SKM-1 (cell line): ENCODE measurements at regions not wholly inside any gene's neighbourhood (a gene's known extent, or its start where the extent isn't known, plus 50 kb on each side); places are given as distances from the start of the nearest gene placed in this dataset.
"Not testable (repeated sequence)": the region's sequence is repeated elsewhere in the genome, so short reads cannot be mapped to it uniquely, and the experiment has no call there.

Experiments
- DNase-seq: peaks from one replicate; lab custom pipeline; 2025; ENCODE audit not compliant: unreplicated experiment; lab: John Stamatoyannopoulos, UW

GRCh38 chr22:48825802-48826520 is 1001.7 kb downstream of the BRD1 start:
- DNase-seq: no peak

DNA sequence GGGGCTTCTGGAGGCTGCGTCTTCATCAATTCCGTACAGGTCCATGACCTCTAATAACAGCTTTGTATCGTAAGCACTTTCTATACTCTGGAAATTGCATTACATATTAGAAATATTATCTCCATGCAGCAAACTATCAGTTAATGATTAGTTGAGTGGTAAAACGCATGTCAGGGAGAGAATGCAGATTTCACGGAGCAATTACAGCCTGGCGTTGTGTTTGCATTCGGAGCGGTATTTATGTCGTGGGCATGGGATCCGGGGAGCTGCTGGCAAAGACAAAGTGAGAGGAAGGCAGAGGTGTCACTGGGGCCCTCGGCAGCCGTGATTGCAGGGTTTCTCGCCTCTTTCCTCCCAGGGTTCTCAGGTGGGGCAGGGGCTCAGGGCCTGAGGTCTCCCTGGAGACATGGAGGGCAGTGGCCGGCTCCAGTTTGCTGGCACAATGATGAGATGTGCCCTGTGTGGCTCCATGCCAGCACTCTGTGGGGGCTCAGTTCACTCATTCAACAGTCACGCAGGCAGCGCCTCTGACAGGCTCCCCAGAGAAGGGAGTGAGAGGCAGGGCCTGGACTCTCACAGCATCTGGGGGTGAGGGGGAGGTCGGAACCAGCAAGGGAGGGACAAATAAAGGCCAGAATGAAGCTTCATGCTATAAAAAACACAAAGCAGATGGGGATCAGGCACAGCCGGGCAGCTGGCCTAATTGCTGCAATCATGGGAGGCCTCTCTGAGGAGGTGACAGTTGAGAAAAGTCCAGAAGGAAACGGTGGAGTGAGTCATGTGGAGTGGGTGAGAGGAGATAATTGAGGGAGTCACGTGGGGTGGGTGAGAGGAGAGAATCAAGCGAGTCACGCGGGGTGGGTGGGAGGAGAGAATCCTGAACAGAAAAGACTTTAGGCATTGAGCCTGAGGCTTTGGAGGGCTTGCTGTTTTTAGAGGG is 1002.7 kb downstream of the BRD1 start:
- no peak for DNase-seq

GRCh38 chr22:48823941-48824340 is 1003.7 kb downstream of the BRD1 start:
- no peak for DNase-seq

GRCh38 chr22:48822278-48823233 is 1005.1 kb downstream of the BRD1 start:
- no peak for DNase-seq

DNA sequence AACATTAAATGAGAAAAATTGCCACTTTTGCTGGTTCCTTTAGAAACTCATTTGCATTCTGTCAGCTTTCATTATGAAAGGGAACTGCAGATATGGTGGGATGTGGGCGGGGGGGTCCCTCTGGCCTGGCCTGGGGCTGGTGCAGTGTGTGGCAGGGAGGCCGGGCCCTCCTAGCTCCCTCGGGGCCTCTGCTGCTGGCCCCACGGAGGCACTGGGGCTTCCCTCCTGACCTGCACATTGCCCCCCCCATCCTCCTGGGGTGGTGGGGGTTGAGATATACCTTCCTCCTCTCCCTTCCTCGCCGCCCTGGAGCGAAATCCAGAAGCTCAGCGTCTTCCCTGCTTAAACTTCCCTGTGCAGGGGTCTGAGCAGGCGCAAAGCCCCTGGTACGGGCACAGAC is 1005.9 kb downstream of the BRD1 start:
- no peak for DNase-seq

DNA sequence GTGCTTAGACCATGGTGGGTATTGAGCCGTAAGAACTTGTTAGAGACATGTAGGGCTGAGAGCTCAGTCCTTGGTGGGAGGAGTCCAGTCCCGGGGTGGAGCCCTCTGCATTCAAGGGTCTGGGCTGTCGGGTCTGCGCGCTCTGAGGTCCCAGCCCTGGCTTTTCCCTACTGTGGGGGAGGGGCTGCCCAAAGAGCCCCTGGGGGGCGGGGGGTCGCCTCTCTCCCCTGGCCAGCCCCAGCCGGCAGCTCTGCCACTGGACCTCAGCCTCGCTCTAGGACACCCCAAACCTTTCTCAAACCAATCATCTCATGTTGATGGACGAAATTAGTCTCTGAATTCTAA is 1006.4 kb downstream of the BRD1 start:
- no peak for DNase-seq

DNA sequence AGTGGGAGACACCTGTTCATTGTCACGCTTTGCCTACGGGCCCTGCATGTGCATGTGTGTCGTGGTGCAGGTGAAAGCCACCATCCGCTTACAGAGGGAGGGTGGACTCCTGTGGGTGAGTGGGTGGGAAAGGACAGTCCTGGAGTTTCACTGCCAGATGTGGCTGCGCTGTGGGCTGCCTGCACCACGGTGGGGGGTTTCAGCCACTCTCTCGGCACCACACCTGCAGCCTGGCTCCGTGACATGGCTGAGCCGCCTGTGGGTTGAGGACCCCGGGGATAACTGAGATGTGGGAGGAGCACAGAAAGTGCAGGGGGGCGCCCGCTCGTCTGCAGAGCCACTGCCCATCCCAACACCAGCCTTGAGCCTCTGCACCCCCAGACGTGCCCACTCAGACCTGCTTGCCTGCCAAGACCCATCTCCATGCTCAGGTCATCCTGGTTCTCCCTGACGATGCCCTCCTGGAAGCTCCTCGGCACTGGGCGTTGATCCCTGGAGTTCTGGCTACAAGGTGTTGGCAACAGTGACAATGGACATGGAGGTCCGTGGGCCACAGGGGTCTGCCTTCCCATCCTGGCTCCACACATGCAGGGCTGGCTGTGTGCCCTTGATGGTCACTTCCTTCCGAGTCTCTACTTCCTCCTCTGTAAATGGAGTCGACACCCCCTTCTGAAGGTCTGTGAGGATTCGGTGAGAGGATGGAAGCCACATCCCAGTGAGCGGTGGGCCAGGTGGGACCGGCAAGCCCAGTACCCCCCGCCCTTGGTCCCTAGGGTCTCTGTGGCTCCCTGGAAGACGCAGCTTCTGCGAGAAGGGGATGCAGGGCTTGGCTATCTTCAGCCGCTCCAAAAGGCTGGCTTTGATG is 1007.0 kb downstream of the BRD1 start:
- DNase-seq: no peak

DNA sequence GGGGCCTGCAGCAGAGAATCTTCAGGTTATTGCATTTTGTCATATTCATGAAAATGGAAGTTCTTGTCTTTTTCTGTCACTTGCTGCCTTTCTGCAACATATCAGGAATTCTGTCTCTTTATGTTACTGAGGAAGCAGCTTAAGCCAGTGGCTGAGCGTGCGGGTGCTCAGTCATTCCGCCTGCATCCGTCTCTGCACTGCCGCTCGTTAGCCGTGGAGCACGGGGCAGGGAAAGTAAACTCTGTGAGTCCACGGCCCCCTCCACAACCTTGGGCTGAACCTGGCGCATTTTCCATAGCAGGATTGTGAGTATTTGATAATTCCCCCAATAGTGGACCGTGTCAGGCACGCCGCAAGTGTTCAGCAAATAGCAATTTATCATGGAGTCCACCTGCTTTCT is 1007.7 kb downstream of the BRD1 start:
- DNase-seq: no peak

DNA sequence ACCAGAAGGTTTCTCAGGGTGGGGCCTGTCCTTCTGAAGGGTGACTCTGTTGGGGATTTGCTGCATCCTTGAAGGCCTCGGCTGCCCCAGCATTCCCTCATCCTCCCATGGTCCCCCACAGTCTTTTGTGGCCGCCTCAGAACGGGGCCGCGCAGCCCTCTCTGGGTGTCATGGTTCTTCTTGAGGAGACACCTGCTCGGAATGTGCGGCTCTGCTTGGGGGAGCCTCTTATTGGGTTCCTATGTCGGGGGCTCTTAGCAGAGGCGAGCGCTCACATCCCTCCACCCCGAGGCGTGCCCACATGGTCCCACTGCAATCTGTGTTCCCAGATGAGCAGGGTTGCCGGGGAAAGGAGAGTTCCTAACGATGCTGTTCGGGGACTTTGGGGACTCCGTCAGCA is 1008.4 kb downstream of the BRD1 start:
- DNase-seq: no peak

DNA sequence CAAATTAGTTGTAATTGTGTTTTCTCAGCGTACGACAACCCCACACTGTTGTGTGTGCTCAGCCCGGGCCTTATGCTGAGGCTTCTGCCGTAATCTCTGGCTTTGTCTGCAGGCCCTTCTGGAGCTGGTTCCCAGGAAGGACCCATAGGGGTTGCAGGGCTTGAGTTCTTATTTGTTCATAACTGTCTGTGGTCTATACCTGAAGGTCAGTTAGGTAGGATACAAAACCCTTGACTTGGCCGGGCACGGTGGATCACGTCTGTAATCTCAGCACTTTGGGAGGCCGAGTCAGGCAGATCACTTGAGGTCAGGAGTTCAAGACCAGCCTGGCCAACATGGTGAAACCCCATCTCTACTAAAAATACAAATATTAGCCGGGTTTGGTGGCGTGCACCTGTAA is 1010.2 kb downstream of the BRD1 start:
- not testable (repeated sequence) for DNase-seq

- DNase-seq: no peak
Measured at GRCh38 chr22:48811885-48812284, 1015.8 kb downstream of the BRD1 start.

- no peak for DNase-seq
Measured at GRCh38 chr22:48808038-48808960, 1019.4 kb downstream of the BRD1 start.

DNA sequence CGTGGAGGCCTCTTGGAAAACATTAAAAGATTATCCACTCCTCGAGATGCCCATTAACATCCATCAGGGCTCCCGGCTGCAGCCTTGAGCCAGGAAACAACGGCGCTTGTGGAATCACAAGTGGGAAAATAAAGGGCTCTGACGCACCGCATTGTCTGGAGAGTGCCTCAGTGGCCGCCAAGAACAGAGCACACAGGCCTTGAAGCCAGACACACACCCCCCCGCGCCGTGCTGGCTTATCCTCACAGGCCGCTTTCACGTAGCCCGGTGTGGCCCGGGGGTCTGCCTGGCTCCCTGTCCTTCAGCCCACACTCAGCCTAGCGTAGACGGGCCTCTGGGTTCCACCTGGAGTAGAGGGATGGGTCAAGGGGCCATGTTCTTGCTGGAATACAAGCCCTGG is 1020.5 kb downstream of the BRD1 start:
- DNase-seq: no peak

DNA sequence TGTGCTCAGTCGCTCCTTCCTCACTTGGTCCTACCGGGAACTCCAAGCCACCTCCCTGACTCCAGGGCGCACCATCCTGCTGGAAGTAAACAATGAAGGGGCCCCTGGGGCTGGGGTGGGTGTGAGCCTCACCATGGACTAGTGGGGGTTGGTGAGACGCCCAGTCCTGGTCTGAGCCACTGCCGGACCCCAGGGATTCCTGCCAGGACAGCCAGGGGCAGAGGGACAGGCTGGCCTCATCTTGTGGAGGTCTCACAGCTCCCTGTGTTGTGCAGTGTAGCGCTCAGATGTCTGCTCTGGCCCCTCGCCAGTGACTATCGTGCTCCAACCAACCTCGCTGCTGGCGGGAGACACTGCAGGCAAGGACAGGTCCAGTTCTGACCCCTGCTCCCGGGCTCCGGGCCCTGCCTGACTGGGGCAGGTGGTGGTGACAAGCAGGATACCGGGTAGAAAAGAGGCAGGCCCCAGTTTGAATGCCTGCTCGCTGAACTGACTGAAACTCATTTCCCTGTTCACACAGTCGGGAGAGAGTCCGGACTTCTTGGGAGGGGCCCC is 1021.4 kb downstream of the BRD1 start:
- DNase-seq: no peak

DNA sequence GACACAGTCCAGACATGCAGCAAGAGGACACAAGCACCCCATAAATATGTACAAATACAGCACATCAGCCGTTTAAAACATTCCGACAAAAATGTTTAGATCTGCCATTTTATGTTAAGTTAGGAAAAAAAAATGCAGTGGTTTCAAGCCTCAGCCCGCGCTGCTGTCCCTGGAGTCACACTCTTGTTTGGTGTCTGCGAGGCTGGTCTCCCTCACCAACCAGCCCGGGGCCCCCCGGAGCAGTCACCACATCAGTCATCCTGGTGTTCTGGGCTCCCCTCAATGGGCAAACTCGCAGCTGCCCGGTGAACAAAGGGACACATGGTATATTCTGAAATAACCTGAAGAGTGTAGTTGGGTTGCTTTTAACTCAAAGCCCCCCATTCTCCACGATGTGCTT is 1022.2 kb downstream of the BRD1 start:
- no peak for DNase-seq

DNA sequence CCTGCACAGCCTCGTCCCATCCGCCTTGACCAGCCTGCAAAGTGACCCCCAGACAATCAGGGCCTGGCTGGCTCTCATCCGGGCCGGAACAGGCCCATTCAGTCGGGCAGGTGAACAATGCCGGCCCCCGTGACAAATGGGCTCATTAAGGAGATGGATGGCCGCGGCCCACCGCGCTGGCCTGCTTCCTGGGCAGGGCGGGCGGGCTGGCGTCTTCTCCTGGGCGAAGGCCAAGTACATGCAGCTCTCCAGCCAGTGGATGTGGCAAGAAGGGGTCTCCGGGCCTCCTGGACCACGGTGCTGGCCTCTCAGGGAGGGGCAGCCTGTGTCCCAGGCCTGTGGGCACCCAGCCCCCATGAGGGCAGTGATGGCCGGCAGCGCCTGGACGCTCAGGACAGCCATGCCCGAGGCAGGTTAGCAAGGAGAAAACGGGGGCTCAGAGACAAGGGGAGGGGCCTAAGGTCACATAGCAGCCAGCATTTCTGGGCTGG is 1022.8 kb downstream of the BRD1 start:
- no peak for DNase-seq

GRCh38 chr22:48803948-48804810 is 1023.5 kb downstream of the BRD1 start:
- no peak for DNase-seq
